Activated T-cell treated with anti-CD3 and anti-CD28 coated beads, Interleukin-2, amount 50 U/mL, for 24 hours (primary cell): ENCODE measurements at regions not wholly inside any gene's neighbourhood (a gene's known extent, or its start where the extent isn't known, plus 50 kb on each side); places are given as distances from the start of the nearest gene placed in this dataset.

Experiments
- DNase-seq: peaks from one replicate; pipeline ENCODE4 v3.0.0-alpha.2; 2020
- H3K27ac Mint-ChIP-seq: 2 replicates; pipeline ENCODE4 v1.8.0; 2020; ENCODE audit warnings: mild to moderate bottlenecking, mixed read lengths
- H3K27me3 Mint-ChIP-seq: 2 replicates; pipeline ENCODE4 v1.8.0; 2020; ENCODE audit warnings: mixed read lengths
- H3K36me3 Mint-ChIP-seq: 2 replicates; pipeline ENCODE4 v1.8.0; 2020; ENCODE audit warnings: low read depth, mixed read lengths
- H3K4me1 Mint-ChIP-seq: 2 replicates; pipeline ENCODE4 v1.8.0; 2020; ENCODE audit warnings: low read depth, mixed read lengths
- H3K4me3 Mint-ChIP-seq: 2 replicates; pipeline ENCODE4 v1.8.0; 2020; ENCODE audit warnings: mild to moderate bottlenecking, moderate library complexity, mixed read lengths
- H3K9me3 Mint-ChIP-seq: 2 replicates; pipeline ENCODE4 v1.8.0; 2020; ENCODE audit warnings: mixed read lengths

- H3K9me3 Mint-ChIP-seq: no peaks in the 10 kb centered on the region
- H3K4me3 Mint-ChIP-seq: no peak overlapping the region
- no peak for DNase-seq
- H3K27me3 Mint-ChIP-seq: no peaks in the 10 kb centered on the region
- no peak overlapping the region for H3K27ac Mint-ChIP-seq
- no peaks in the 10 kb centered on the region for H3K36me3 Mint-ChIP-seq
- peaks cover 2% of the 10 kb centered on the region for H3K4me1 Mint-ChIP-seq
Measured at GRCh38 chr20:9981829-9982228, 53.0 kb upstream of the ANKEF1 start.

GRCh38 chr20:9978397-9979004 lies 56.3 kb upstream of the ANKEF1 start:
- H3K27ac Mint-ChIP-seq: no peak overlapping the region
- no peaks in the 10 kb centered on the region for H3K27me3 Mint-ChIP-seq
- H3K9me3 Mint-ChIP-seq: no peaks in the 10 kb centered on the region
- no peaks in the 10 kb centered on the region for H3K36me3 Mint-ChIP-seq
- no peak overlapping the region for H3K4me3 Mint-ChIP-seq
- DNase-seq: no peak
- H3K4me1 Mint-ChIP-seq: peaks cover 2% of the 10 kb centered on the region

GRCh38 chr20:9977629-9978028 lies 57.2 kb upstream of the ANKEF1 start:
- Mint-ChIP-seq H3K4me3 (no peak overlapping the region), H3K4me1 (peaks cover 2% of the 10 kb centered on the region), H3K27ac (no peak overlapping the region), H3K27me3 (no peaks in the 10 kb centered on the region), H3K36me3 (no peaks in the 10 kb centered on the region), H3K9me3 (no peaks in the 10 kb centered on the region)
- no peak for DNase-seq

GRCh38 chr20:9974324-9974723 lies 60.5 kb upstream of the ANKEF1 start:
- H3K27ac Mint-ChIP-seq: no peak overlapping the region
- no peaks in the 10 kb centered on the region for H3K9me3 Mint-ChIP-seq
- peaks cover 2% of the 10 kb centered on the region for H3K4me1 Mint-ChIP-seq
- peaks cover 5% of the 10 kb centered on the region for H3K27me3 Mint-ChIP-seq
- H3K36me3 Mint-ChIP-seq: no peaks in the 10 kb centered on the region
- no peak for DNase-seq
- no peak overlapping the region for H3K4me3 Mint-ChIP-seq

GRCh38 chr20:9971746-9972145 lies 63.0 kb upstream of the ANKEF1 start:
- Mint-ChIP-seq H3K36me3 (no peaks in the 10 kb centered on the region), H3K27me3 (peaks cover 8% of the 10 kb centered on the region), H3K4me3 (no peak overlapping the region), H3K4me1 (no peaks in the 10 kb centered on the region), H3K27ac (no peak overlapping the region), H3K9me3 (no peaks in the 10 kb centered on the region)
- DNase-seq: no peak

GRCh38 chr20:9969626-9970025 lies 65.2 kb upstream of the ANKEF1 start:
- H3K27ac Mint-ChIP-seq: no peak overlapping the region
- no peak overlapping the region for H3K4me3 Mint-ChIP-seq
- H3K9me3 Mint-ChIP-seq: no peaks in the 10 kb centered on the region
- H3K27me3 Mint-ChIP-seq: peaks cover 14% of the 10 kb centered on the region
- H3K36me3 Mint-ChIP-seq: no peaks in the 10 kb centered on the region
- no peaks in the 10 kb centered on the region for H3K4me1 Mint-ChIP-seq
- no peak for DNase-seq

GRCh38 chr20:9968015-9968414 lies 66.8 kb upstream of the ANKEF1 start:
- Mint-ChIP-seq H3K4me1 (no peaks in the 10 kb centered on the region), H3K4me3 (no peak overlapping the region), H3K27me3 (peaks cover 20% of the 10 kb centered on the region), H3K27ac (no peak overlapping the region), H3K36me3 (no peaks in the 10 kb centered on the region), H3K9me3 (no peaks in the 10 kb centered on the region)
- no peak for DNase-seq

GRCh38 chr20:9966966-9967365 lies 67.8 kb upstream of the ANKEF1 start:
- Mint-ChIP-seq H3K4me3 (no peak overlapping the region), H3K27me3 (peaks cover 25% of the 10 kb centered on the region), H3K4me1 (no peaks in the 10 kb centered on the region), H3K36me3 (no peaks in the 10 kb centered on the region), H3K27ac (no peak overlapping the region), H3K9me3 (no peaks in the 10 kb centered on the region)
- no peak for DNase-seq

GRCh38 chr20:9963029-9963428 lies 71.8 kb upstream of the ANKEF1 start:
- Mint-ChIP-seq H3K27ac (no peak overlapping the region), H3K27me3 (peaks cover 29% of the 10 kb centered on the region), H3K9me3 (no peaks in the 10 kb centered on the region), H3K4me3 (no peak overlapping the region), H3K36me3 (no peaks in the 10 kb centered on the region), H3K4me1 (no peaks in the 10 kb centered on the region)
- DNase-seq: no peak

- Mint-ChIP-seq H3K27me3 (peaks cover 25% of the 10 kb centered on the region), H3K27ac (no peak overlapping the region), H3K4me3 (no peak overlapping the region), H3K36me3 (no peaks in the 10 kb centered on the region), H3K9me3 (no peaks in the 10 kb centered on the region), H3K4me1 (no peaks in the 10 kb centered on the region)
- no peak for DNase-seq
Measured at GRCh38 chr20:9958693-9959092, 76.1 kb upstream of the ANKEF1 start.

GRCh38 chr20:9955646-9956045 lies 79.1 kb upstream of the ANKEF1 start:
- Mint-ChIP-seq H3K36me3 (no peaks in the 10 kb centered on the region), H3K9me3 (no peaks in the 10 kb centered on the region), H3K4me3 (no peak overlapping the region), H3K27me3 (peaks cover 15% of the 10 kb centered on the region), H3K27ac (no peak overlapping the region), H3K4me1 (no peaks in the 10 kb centered on the region)
- DNase-seq: no peak

GRCh38 chr20:9949563-9949962 lies 85.2 kb upstream of the ANKEF1 start:
- H3K36me3 Mint-ChIP-seq: no peaks in the 10 kb centered on the region
- no peaks in the 10 kb centered on the region for H3K4me1 Mint-ChIP-seq
- H3K27me3 Mint-ChIP-seq: peaks cover 15% of the 10 kb centered on the region
- H3K4me3 Mint-ChIP-seq: no peak overlapping the region
- H3K9me3 Mint-ChIP-seq: no peaks in the 10 kb centered on the region
- DNase-seq: no peak
- no peak overlapping the region for H3K27ac Mint-ChIP-seq

GRCh38 chr20:9945408-9945807 lies 89.4 kb upstream of the ANKEF1 start:
- H3K27ac Mint-ChIP-seq: no peak overlapping the region
- H3K4me1 Mint-ChIP-seq: no peaks in the 10 kb centered on the region
- peaks cover 4% of the 10 kb centered on the region for H3K27me3 Mint-ChIP-seq
- H3K9me3 Mint-ChIP-seq: no peaks in the 10 kb centered on the region
- no peaks in the 10 kb centered on the region for H3K36me3 Mint-ChIP-seq
- no peak for DNase-seq
- H3K4me3 Mint-ChIP-seq: no peak overlapping the region

- Mint-ChIP-seq H3K27ac (no peak overlapping the region), H3K4me1 (no peaks in the 10 kb centered on the region), H3K4me3 (no peak overlapping the region), H3K36me3 (no peaks in the 10 kb centered on the region), H3K9me3 (no peaks in the 10 kb centered on the region), H3K27me3 (peaks cover 5% of the 10 kb centered on the region)
- DNase-seq: no peak
Measured at GRCh38 chr20:9942736-9943135, 92.1 kb upstream of the ANKEF1 start.

- Mint-ChIP-seq H3K27ac (no peak overlapping the region), H3K4me1 (no peaks in the 10 kb centered on the region), H3K36me3 (no peaks in the 10 kb centered on the region), H3K4me3 (no peak overlapping the region), H3K27me3 (peaks cover 10% of the 10 kb centered on the region), H3K9me3 (no peaks in the 10 kb centered on the region)
- no peak for DNase-seq
Measured at GRCh38 chr20:9940329-9940728, 94.5 kb upstream of the ANKEF1 start.

GRCh38 chr20:9939231-9939630 lies 95.6 kb upstream of the ANKEF1 start:
- Mint-ChIP-seq H3K36me3 (no peaks in the 10 kb centered on the region), H3K9me3 (no peaks in the 10 kb centered on the region), H3K4me1 (no peaks in the 10 kb centered on the region), H3K27me3 (peaks cover 10% of the 10 kb centered on the region), H3K4me3 (no peak overlapping the region), H3K27ac (no peak overlapping the region)
- DNase-seq: no peak
